Epithelial cell of prostate (primary cell): ENCODE measurements at regions not wholly inside any gene's neighbourhood (a gene's known extent, or its start where the extent isn't known, plus 50 kb on each side); places are given as distances from the start of the nearest gene placed in this dataset.

Experiments used
- DNase-seq: peaks from one replicate; pipeline ENCODE4 v3.0.0-alpha.2; 2011; ENCODE audit warnings: low read depth, low spot score
- H3K27ac ChIP-seq: fragments of 450-650 bp; 2 replicates; pipeline ENCODE4 v1.5.1; 2017; ENCODE audit warnings: mild to moderate bottlenecking

DNA sequence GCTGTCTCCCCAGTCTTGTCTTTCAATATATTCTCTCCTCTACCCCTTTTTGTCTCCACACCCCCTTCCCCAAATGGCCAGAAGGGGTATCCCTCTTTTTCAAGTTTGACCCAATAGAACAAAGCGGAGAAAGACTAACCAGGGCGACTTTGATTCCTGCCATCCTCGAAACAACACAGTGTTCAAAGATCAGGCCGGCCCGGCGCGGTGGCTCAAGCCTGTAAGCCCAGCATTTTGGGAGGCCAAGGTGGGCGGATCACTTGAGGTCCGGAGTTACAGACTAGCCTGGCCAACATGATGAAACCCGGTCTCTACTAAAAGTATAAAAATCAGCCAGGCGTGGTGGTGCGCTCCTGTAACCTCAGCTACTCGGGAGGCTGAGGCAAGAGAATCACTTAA is 77.0 kb upstream of the IFNAR2 start:
- no peak overlapping the region for H3K27ac ChIP-seq
- no peak for DNase-seq

- no peak overlapping the region for H3K27ac ChIP-seq
- DNase-seq = no peak
Measured at GRCh38 chr21:33155005-33155404, 74.7 kb upstream of the IFNAR2 start.

DNA sequence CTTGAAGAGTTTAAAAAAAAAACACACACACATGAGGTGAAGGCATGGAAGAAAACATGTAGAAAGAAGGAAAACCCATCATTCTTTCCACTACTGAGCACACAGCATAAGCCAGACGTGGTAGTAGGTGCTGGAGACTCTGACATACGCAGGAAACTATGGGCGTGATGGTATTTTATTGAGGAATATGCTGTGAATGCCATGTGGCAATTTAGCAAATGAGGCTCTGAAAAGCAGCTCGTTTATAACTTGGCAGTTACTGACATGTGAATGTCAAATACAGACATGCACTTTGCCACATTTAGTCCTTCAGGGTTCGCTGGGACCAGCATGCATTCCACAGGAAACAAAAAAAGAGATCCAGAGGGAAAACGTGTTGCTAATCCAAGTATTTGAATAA is 74.3 kb upstream of the IFNAR2 start:
- H3K27ac ChIP-seq = no peak overlapping the region
- DNase-seq = no peak

DNA sequence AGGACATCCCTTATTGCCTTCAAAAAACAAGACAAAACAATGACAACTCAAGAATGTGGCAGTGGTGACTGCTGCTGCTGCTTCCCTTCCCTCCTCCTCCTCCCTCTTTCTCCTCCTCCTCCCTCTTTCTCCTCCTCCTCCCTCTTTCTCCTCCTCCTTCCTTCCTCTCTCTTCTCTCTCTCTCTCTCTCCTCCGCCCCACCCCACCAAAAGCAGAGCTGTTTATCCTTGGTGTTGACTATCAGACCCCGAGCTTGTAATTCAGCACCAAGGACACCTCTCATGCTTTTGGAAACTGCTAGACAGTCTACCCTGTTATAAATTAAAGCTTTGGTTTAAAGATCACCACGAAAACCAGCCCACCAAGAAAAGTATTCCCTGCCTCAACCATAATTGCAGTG is 72.4 kb upstream of the IFNAR2 start:
- DNase-seq = no peak
- no peak overlapping the region for H3K27ac ChIP-seq

- no peak for DNase-seq
- H3K27ac ChIP-seq = no peak overlapping the region
Measured at GRCh38 chr21:33158654-33159053, 71.1 kb upstream of the IFNAR2 start.

- H3K27ac ChIP-seq = no peak overlapping the region
- DNase-seq = no peak
Measured at GRCh38 chr21:33162436-33162951, 67.2 kb upstream of the IFNAR2 start.

- peak; percentile 43 for DNase-seq
- H3K27ac ChIP-seq = no peak overlapping the region
Measured at GRCh38 chr21:33168886-33169285, 60.9 kb upstream of the IFNAR2 start.

GRCh38 chr21:33169359-33169758 is 60.4 kb upstream of the IFNAR2 start:
- DNase-seq = no peak
- H3K27ac ChIP-seq = no peak overlapping the region

GRCh38 chr21:33171616-33172169 is 58.0 kb upstream of the IFNAR2 start:
- no peak for DNase-seq
- no peak overlapping the region for H3K27ac ChIP-seq

DNA sequence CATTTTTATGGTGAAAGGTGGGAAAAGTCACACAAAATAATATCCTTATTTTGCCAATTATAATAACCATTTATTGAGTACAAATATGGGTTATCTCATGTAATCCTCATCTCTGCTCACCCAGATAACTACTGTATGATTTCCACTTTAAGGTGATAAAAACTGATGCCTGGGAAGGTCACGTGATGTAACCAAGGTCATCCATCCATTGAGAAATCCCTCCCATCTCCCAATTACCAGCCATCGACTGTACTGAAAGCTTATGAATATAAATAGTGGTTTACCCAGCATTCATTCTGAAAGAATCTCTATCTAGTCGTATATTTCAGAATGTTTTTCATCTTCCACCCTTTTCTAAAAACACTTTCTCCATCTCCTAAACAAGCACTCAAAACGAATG is 55.0 kb upstream of the IFNAR2 start:
- no peak overlapping the region for H3K27ac ChIP-seq
- DNase-seq = no peak
